NCI-H524 treated with DMSO at 0.1 percent for 48 hours (cell line): ENCODE measurements at regions not wholly inside any gene's neighbourhood (a gene's known extent, or its start where the extent isn't known, plus 50 kb on each side); places are given as distances from the start of the nearest gene placed in this dataset.
"Not testable (repeated sequence)": the region's sequence is repeated elsewhere in the genome, so short reads cannot be mapped to it uniquely, and the experiment has no call there.

Experiments
- DNase-seq: peaks from one replicate; lab custom pipeline; 2025; lab: John Stamatoyannopoulos, UW

DNA sequence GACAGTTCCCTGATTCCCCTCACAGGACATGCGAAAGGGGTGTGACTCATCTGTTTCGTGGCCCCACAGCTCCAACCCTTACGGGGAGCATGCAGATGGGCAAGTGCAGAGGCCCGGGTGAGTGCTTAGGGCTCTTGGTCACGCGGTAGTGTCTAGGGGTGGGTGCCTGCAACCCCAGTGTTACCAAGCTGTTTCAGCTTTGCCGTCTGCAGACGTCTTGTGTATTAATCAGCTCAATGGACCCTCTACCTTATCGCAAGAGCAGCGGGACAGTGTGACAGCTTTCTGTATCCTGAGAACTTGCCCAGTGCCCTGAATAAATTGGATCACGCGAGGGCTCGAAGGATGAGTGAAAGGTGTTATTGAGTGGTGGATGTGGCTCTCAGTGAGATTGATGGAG, 816.4 kb upstream of the ANO3 start:
- DNase-seq = no peak

DNA sequence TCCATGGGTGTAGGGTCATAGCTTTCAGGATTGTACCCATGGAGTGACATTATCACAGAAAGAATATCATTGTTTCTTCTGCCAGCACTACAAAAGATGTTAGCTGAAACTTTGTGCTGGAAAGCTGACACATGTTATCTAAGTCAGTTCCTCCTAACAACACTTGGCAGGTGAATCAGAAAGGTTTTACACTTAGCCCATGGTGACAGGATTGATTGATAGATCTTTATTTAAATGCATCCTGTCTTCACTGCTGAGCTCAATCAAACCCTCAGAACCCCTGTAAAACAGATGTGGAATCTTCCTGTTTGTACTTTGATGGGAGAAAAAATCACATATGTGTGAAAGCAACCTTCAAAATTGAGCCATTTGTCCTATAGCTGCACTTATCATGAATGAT, 811.5 kb upstream of the ANO3 start:
- DNase-seq = no peak

DNA sequence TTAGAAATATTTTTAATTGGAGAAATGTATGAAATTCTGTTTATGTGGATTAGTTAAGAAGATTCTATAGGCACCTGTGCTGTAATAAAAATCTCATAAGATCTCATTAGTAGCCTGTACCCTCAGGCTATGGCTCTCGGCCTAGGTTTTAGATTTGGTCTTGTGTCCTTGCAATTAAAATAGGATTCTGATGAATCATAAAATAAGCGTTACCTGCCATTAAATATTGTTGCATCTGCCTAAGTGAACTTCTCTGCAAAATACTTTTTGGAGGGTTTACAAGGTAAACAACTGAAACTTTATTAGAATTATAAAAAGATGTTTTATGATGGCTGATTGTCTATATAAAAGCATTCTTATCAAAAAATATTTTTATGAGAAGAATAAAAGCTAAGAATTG, 804.1 kb upstream of the ANO3 start:
- no peak for DNase-seq

DNA sequence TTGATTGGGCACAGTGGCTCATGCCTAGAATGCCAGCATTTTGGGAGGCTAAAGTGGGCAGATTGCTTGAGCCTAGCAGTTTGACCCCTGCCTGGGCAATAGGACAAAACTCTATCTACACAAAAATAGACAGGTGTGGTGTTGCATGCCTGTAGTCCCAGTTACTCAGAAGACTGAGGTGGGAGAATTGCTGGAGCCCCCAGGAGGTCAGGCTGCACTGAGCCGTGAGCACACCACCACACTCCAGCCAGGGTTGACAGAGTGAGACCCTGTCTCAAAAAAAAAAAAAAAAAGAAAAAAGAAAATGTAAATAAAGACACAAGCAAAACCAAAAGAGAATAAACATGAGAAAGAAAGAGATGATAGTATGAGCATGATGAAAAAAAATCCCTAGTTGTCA, 802.4 kb upstream of the ANO3 start:
- no peak for DNase-seq

DNA sequence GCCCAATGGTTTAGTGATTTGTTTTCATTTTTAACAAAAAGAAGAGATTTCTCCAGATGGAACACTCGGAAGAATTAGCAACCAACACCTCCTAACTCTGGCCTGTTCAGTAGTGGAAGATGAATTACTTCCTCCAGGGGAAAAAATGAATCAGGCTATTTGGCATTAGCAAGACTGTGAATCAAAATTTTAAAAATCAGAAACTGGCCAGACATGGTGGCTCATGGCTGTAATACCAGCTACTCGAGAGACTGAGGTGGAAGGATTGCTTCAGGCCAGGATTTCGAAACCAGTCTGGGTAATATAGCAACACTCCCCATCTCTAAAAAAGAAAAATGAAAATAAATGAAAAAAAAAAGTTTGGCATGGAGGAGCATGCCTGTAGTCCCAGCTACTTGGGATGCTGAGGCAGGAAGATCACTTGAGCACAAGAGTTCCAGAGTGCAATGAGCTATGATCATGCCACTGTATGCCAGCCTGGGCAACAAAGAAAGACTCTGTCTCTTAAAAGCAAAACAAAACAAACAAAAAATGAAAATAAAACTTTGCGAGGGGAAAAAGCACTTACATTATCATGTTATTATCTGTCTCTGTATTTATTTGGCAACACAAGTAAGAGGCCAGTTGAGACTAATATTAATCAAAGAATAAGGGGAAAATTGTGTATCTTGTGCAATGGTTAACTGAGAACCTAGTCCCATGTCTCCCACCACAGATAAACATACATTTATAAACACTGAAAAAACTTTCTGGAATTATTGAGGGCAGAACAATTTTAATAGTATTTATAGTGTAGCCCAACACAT, 796.3 kb upstream of the ANO3 start:
- DNase-seq = no peak

DNA sequence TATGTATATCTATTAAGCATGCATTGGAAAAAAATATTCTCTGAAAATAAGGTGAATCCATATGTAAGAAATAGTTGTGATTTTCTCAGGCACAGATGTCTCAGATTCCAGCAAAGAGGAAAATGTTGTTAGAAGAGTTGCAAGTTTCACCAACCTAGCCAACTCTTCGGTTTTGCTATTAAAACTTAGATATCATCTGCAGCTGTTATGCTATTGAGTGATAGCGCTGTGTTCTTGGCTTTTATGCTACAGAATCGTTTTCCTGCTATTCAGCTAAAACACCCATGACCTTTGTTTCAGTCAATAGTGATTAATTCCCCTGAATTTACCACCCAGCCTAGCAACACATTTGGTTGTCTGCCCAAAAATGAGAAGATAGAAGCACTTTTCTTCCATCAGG, 795.6 kb upstream of the ANO3 start:
- no peak for DNase-seq

DNA sequence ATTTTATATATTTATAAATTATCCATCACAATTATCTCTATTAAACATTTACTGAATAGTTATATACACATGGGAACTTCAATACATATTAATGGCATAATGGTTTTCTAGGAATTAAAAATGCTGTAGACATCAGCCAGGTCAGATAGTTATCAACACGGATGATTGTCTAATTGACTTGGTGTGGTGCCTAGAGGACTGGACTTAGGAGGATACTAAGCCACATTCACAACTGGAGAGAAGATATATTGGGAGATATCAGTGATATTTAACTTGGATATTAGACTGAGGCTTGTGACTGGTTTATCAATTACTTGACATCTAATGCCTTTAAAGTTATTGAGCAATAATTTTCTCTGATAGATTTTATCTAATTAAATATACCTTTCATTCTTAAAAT, 794.5 kb upstream of the ANO3 start:
- DNase-seq = no peak

DNA sequence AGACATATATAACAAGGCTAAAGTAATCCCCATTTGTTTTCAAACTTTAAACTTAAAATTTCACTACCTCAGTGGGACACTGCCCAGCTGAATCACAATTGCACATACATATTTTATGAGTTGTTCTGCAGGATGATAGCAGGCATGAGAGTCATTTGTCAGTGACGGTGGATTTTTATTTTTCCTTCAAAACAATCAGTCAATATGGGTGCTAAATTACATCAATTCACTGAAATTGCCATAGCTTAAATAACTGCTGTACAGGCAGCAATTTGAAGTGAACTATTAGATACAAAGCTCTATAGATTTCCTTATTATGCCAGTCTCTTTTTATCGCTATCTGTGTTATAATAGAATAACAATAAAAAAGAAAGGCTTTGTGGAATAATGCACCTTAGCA, 784.6 kb upstream of the ANO3 start:
- no peak for DNase-seq

DNA sequence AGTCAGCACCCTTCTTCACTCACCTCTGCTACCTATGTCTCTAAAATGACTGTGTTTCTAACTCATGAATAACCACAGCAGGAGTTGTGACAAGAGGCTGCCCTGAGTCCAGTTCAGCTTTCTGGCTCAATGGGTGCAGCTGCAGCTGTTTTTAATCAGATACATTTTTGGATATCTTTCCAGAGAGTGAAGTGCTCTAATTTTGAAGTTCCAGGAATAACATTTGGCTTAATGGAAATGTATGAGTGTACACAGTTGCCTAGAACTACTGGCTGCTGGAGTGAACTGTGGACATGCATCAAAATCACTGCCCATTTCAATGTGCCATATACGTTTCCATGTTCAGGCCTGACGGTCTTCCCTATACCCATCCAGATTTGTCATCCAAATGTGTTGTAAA, 769.5 kb upstream of the ANO3 start:
- no peak for DNase-seq

DNA sequence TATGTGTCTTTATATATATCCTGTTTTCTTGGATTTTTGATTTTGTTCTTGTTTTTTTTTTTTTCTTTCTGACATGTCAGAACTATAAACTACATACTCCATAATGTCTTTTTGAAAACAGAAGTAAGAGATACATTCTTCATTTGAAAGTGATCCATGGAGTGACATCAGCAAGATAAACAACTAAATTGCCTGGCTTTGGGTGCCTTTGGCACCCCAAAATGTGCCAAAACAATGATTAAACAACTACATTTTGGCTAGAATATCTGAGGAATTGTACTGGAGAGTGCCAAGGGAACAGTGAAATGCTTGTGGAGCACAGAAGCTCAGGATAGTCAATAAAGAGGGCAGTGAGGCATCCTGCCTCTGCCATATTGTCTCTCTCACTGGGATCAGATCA, 766.1 kb upstream of the ANO3 start:
- DNase-seq = no peak

DNA sequence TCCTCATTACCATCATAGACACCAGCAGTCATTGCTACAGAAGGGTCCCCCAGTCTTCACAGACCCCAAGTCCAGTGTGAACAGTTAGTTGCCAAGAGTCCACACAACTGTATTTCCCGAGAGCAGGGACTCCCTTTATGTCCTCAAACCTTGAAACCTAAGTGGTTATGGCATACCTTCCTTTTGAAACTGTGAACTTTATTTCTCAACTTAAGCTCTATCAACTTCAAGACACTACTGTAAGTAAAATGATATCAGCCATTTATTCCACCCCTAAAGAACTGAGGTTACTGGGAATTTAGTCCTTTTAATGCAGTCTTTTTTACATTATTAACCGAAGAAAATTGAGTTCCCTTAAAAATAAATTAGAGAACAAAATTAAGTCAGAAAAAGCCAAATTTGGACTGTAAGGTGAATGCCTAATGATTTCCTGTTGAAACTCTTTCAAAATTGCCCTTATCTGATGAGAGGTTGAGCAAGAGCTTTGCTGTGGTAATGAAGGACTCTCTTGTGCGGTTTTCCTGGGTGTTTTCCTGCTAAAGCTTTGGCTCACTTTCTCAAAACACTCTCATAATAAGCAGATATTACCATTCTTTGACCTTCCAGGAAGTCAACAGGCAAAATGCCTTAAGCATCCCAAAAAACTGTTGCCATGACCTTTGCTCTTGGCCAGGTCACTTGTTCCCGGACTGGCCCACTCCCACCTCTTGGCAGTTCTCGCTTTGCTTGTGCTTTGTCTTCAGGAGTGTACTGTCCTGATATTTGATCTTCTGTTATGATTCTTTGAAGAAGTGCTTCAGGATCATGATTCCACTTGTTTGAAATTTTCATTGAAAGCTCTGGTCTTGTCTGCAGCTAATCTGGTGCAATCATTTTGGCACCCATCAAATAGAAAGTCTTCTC, 765.4 kb upstream of the ANO3 start:
- DNase-seq = no peak

DNA sequence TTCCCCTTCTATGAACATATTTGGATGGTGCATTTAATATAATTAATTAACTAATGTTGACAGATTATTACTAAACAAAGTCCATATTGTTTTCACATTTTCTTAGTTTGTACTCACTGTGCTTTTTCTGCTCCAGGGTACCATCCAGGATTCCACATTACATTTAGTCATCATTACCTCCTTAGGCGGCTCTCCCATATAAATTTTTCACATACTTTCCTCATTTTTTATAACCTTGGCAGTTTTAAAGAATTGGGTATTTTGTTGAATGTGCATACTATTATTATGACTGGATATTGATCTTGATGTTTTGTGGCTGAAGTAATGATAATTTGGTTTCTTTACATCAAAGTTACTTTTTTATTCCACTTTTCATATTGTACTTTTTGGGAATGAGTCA, 755.6 kb upstream of the ANO3 start:
- no peak for DNase-seq

DNA sequence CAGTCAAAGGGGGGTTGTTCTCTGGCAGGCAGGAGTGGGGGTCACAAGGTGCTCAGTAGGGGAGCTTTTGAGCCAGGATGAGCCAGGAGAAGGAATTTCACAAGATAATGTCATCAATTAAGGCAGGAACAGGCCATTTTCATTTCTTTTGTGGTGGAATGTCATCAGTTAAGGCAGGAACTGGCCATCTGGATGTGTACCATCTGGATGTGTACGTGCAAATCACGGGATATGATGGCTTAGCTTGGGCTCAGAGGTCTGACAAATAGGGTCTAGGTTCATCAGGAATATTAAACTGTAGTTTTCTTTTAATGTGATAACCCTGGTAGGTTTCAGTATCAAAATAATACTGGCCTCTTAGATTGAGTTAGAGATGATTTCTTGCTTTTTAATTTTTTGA, 752.4 kb upstream of the ANO3 start:
- not testable (repeated sequence) for DNase-seq

DNA sequence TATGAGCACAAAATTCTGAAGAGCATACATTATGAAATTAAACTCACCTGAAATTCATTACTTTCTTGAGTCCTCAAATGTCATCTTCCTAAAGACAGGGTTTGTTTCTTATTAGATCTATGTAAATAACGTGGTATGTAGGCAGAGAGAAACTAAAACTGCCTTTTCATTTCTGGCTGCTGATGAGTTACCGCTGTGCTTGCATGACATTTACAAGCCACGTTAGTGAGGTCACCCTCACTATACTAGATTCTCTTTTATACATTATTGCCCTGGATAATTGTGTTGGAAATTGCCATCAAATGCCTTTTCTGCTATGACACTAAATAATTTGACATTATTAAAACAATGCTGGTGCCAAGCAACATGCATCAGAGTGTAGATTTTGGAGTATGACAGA, 748.3 kb upstream of the ANO3 start:
- no peak for DNase-seq

DNA sequence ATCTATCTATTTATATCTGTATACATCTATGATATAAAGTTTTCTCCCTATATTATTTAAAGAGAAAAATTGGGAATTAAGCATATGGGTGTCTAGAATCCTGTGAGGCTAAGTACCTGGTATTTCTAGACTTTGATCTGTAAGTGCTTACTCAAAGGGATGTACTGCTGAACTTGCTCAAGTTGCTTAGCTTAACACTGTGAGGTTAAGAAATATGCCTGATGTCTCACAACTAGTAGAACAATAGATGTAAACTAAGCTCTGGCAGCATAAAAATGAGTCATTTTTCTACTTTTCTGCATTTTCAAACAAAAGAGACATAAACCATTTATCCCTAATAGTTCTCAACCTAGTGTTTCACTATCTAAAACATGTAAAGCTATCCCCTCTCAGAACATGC, 744.4 kb upstream of the ANO3 start:
- DNase-seq = no peak

DNA sequence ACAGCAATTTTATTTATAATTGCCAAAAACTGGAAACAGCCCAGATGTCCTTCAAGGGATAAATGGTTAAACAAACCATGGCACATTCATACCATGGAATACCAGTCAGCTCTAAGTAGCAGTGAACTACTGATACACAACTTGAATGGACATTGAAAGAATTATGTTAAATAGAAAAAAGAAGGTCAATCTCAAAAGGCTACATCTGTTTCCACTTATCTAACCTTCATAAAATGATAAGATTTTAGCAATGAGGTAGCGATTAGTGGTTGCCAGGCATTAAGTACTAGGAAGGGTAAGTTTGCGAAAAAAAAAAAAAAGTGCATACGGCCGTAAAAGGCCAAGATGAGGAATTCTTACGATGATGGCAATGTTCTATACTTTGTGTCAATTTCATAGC, 738.7 kb upstream of the ANO3 start:
- DNase-seq = no peak

DNA sequence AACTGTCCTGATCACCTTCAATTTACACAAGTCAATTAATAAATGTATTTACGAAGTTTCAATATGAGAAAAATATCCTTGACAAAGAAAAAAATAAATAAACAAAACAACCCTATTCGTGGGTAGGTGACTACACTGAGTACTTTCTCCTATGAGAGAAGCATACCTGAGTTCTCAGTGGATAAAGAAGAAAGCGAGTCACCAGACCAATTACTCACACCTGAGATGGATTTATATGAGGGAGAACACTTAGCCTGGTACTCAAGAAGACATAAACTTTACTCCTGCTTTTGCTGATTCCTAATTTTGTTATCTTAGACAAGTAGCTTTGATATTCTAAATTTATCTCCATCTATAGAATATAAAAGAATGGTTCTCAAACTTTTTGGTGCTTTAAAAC, 735.2 kb upstream of the ANO3 start:
- no peak for DNase-seq

DNA sequence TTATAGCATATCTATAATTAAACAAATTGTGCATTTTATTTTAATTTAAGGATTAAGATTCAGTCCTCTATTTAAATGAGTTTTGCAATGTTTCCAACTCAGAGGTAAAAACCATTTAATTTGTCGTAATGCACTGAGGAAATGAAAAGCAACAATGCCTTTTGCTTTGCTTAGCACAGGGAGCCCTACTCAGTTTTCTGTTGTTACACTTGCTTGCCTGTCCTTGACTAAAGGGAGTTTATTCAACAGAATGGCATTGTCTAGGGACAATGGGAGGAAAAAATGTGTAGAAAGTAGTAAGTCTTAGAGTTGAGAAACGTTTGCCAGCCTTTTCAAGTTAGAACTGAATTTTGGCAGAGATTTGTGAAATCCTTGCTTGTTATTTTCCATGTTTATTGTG, 734.2 kb upstream of the ANO3 start:
- no peak for DNase-seq

DNA sequence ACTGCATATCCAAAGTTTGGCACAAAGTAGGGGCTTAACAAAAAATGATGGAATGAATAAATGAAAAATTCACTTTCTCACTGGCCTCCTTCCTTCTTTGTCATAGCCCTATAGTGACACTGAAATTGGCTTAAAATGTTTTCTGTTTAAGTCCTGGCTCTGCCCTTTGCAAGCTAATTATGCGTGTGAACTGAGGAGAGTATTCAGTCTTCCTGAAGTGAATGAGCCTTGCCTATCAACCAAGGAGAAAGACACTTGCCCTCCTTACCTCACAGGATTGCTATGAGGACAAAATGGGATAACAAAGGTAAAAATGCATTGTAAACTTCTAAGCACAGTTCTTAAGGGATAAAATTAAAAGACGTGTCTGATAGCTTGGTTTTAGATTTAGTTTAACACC, 729.8 kb upstream of the ANO3 start:
- no peak for DNase-seq

DNA sequence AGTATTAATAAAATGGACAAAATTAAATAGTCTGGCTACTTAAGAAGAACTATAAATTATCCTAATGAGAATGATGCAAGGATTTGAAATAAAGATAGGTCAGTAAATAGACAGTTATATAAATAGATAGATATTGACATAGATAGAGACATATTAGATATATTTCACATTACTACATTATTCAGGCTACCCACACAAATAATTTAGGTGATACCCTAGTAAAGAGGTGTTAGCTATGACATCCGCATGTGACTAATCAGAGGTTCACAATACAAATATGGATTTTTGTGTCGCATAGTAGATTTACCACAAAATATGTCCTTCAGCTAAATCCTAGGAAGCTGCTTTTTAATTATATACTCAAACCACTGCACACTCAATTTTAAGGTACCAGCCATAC, 729.0 kb upstream of the ANO3 start:
- no peak for DNase-seq

DNA sequence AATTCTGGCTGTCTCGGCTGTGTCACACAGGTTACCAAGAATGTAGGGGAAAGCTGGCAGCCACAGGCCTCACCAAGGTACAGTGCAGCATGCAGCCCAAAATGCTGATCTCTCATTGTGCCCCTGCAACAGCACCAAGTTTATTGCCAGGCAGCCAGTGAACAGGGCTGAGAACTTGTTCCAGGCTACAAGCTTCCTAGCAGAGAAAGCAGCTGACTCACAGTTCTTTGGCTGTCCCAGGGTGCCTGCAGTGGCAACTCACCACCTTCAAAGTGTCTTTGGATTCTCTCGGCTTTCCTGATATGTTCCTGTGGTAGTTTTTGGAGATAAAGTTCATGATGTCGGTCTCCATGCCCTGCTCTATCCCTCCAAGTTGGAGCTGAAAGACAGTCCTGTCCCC, 719.1 kb upstream of the ANO3 start:
- DNase-seq = no peak

DNA sequence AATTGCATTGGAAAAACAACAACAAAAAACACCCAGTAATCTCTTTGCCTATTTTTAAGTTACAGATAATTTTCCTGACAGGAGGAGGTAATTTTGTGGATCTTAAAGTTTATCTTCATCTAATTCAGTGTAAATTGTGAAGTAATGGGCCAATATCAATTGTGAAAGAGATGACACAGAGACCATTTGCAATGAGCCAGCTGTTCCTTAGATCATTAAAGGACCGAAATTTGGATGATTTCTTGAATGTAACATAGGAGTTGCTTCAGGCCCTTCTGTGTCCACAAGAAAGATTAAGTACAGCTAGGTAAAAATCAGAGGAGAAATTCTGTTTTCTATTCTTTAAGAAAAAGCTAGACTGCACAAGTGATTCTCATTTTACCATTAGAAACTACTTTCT, 718.5 kb upstream of the ANO3 start:
- no peak for DNase-seq

DNA sequence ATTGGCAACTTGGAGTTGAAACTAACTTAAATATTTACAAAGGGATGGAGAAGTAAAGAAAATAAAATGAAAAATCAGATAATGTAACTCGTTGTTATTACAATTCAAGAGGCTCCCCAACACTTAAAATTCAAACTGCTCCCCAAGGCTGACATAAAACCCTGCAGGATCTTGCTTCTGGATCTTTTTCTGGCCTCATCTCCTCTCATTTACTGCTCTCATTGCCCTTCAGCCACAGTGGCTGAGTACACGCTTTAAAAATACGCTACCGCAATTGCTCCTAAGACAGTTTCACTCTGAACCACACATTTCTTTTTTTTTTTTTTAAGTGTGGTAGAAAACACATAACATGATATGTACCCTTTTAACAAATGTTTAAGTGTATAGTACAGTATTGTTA, 718.1 kb upstream of the ANO3 start:
- no peak for DNase-seq

DNA sequence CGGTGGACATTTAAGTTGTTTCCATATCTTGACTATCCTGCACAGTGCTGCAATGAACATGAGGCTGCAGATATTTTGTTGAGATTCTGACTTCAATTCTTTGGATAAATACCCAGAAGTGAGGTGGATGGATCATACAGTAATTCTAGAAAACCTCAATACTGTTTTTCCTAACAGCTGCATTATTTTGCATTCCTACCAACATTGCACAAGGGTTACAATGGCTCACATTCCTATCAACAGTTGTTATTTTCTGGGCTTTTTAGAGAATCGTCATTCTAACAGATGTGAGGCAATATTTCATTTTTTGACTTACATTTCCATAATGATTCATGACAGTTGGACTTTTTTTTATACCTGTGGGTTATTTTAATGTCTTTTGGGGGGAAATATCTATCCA, 716.9 kb upstream of the ANO3 start:
- DNase-seq = no peak
